ENCODE measurements at regions not wholly inside any gene's neighbourhood (a gene's known extent, or its start where the extent isn't known, plus 50 kb on each side); places are given as distances from the start of the nearest gene placed in this dataset.

GRCh38 chr5:60470881-60471280 is 229.1 kb downstream of the DEPDC1B start:
- POLR2A ChIA-PET: no interaction called here
- Histone ChIP-seq H3K79me2 (ENCODE audit: insufficient read depth, low read length) (peaks cover 5% of the 10 kb centered on the region), H3K9ac (ENCODE audit: insufficient read depth, low read depth, low read length) (no peak overlapping the region), H3K9me3 (ENCODE audit: low read length) (no peaks in the 10 kb centered on the region; the same call in 1 of the 2 replicates), H3K4me1 (ENCODE audit: insufficient read depth, low read length) (peaks cover 43% of the 10 kb centered on the region), H3K4me3 (replicated peaks in 1 of 3; ENCODE audit: insufficient read depth in 1 of 3, low read depth in 2 of 3, low read length in 3 of 3) (no peak overlapping the region), H3K4me2 (ENCODE audit: low read depth, low read length) (no peak overlapping the region), H3K27ac (ENCODE audit: extremely low read length, insufficient read depth, low read length) (no peak overlapping the region), H4K20me1 (ENCODE audit: insufficient read depth, low read length) (no peaks in the 10 kb centered on the region), H2AFZ (ENCODE audit: low read length) (no peak overlapping the region), H3K27me3 (ENCODE audit: control insufficient read depth in 1 of 2, insufficient read depth in 2 of 2, low read length in 2 of 2) (no peaks in the 10 kb centered on the region), H3K36me3 (replicated peaks in 1 of 2; ENCODE audit: control insufficient read depth in 1 of 2, insufficient read depth in 2 of 2, low read length in 2 of 2) (no peaks in the 10 kb centered on the region)
- CTCF ChIA-PET (ENCODE audit: low intra/inter-chr PET ratio, low total read pairs): no interaction called here
- no peak for FAIRE-seq
- TF ChIP-seq ZNF484 (CRISPR knock-in tag; IDR thresholded peaks at IDR 0.05; ENCODE audit: borderline replicate concordance, low read depth) (no peak), CREM (IDR thresholded peaks at IDR 0.05) (no peak), CREM (CRISPR knock-in tag; IDR thresholded peaks at IDR 0.05) (no peak), NFRKB (IDR thresholded peaks at IDR 0.05) (no peak), STAT5B (CRISPR knock-in tag; IDR thresholded peaks at IDR 0.05) (no peak), SKI (IDR thresholded peaks at IDR 0.05; ENCODE audit: partially characterized antibody) (no peak), REXO4 (CRISPR knock-in tag; IDR thresholded peaks at IDR 0.05; ENCODE audit: borderline replicate concordance) (no peak), SMAD3 (CRISPR knock-in tag; IDR thresholded peaks at IDR 0.05) (no peak), SNAI1 (CRISPR knock-in tag; IDR thresholded peaks at IDR 0.05; ENCODE audit: borderline replicate concordance) (no peak), ZEB1 (IDR thresholded peaks at IDR 0.05; ENCODE audit: insufficient replicate concordance, low read depth) (no peak)
- intact Hi-C loops (cut with micrococcal nuclease; ENCODE audit: unreplicated experiment): no loop called here
- in situ Hi-C loops (cut with HindIII; ENCODE audit: extremely low pct_ligation_motif_present, low pct_unique_long_range_greater_than_20kb): no loop called here
- BruUV-seq (replicated peaks): no TSS peak
- DNase-seq (ENCODE audit: low spot score): no peak
- no peak for ATAC-seq

- H3K4me2 ChIP-seq (ENCODE audit: low read depth, low read length): no peak overlapping the region
- DNase-seq (ENCODE audit: low spot score) (no peak), FAIRE-seq (no peak), ATAC-seq (no peak)
- H3K27me3 ChIP-seq (ENCODE audit: control insufficient read depth in 1 of 2, insufficient read depth in 2 of 2, low read length in 2 of 2): no peaks in the 10 kb centered on the region
- ChIA-PET CTCF (ENCODE audit: low intra/inter-chr PET ratio, low total read pairs) (no interaction called here), POLR2A (no interaction called here)
- TF ChIP-seq JDP2 (CRISPR knock-in tag; IDR thresholded peaks at IDR 0.05; ENCODE audit: borderline replicate concordance) (no peak), POGK (CRISPR knock-in tag; conservative IDR thresholded peaks at IDR 0.05) (no peak), ATF1 (CRISPR knock-in tag; IDR thresholded peaks at IDR 0.05) (no peak), ZNF138 (CRISPR knock-in tag; IDR thresholded peaks at IDR 0.05; ENCODE audit: low read depth) (no peak), ZNF30 (CRISPR knock-in tag; IDR thresholded peaks at IDR 0.05) (no peak)
- no peaks in the 10 kb centered on the region; the same call in 1 of the 2 replicates for H3K9me3 ChIP-seq (ENCODE audit: low read length)
- H3K36me3 ChIP-seq (replicated peaks in 1 of 2; ENCODE audit: control insufficient read depth in 1 of 2, insufficient read depth in 2 of 2, low read length in 2 of 2): no peaks in the 10 kb centered on the region
- no peak overlapping the region for H3K4me3 ChIP-seq (replicated peaks in 1 of 3; ENCODE audit: insufficient read depth in 1 of 3, low read depth in 2 of 3, low read length in 3 of 3)
- H3K79me2 ChIP-seq (ENCODE audit: insufficient read depth, low read length): peaks cover 12% of the 10 kb centered on the region
- no peak overlapping the region for H3K9ac ChIP-seq (ENCODE audit: insufficient read depth, low read depth, low read length)
- BruUV-seq (replicated peaks): no TSS peak
- no peaks in the 10 kb centered on the region for H4K20me1 ChIP-seq (ENCODE audit: insufficient read depth, low read length)
- in situ Hi-C loops (cut with HindIII; ENCODE audit: extremely low pct_ligation_motif_present, low pct_unique_long_range_greater_than_20kb): no loop called here
- intact Hi-C loops (cut with micrococcal nuclease; ENCODE audit: unreplicated experiment): no loop called here
- no peak overlapping the region for H3K27ac ChIP-seq (ENCODE audit: extremely low read length, insufficient read depth, low read length)
- H2AFZ ChIP-seq (ENCODE audit: low read length): no peak overlapping the region
- WGBS (ENCODE audit: low lambda C conversion rate): 100% methylated on average over 1 of the region's 1 CpG
- peaks cover 34% of the 10 kb centered on the region for H3K4me1 ChIP-seq (ENCODE audit: insufficient read depth, low read length)
Observed at GRCh38 chr5:60469286-60469685, 230.7 kb downstream of the DEPDC1B start.
